OCI-LY7 (cell line): ENCODE measurements at regions not wholly inside any gene's neighbourhood (a gene's known extent, or its start where the extent isn't known, plus 50 kb on each side); places are given as distances from the start of the nearest gene placed in this dataset.
"Not testable (repeated sequence)": the region's sequence is repeated elsewhere in the genome, so short reads cannot be mapped to it uniquely, and the experiment has no call there.

ENCODE experiments used
- BruUV-seq: library from RNA; stranded (reverse); fragments of 400-500 nt; replicated peaks from 2 replicates; lab custom pipeline; 2021; lab: Mats Ljungman, UMichigan
- CTCF ChIA-PET: fragments of 300-600 bp; sonication (Branson Sonifier 250); formaldehyde crosslinking; loops from one replicate; lab custom pipeline; 2022; ENCODE audit warnings: antibody characterized with exemption; ENCODE audit not compliant: unreplicated experiment; lab: Charles Lee
- POLR2A ChIA-PET: fragments of 300-600 bp; sonication (Branson Sonifier 250); formaldehyde crosslinking; loops from one replicate; lab custom pipeline; 2022; ENCODE audit warnings: antibody characterized with exemption; lab: Charles Lee
- DNase-seq: peaks from one replicate; pipeline ENCODE4 v3.0.0-alpha.2; 2015; ENCODE audit warnings: low spot score
- H2AFZ ChIP-seq: fragments of 200-600 bp; sonication (generic), shearing (Covaris generic); 2 replicates; pipeline ENCODE4 v1.6.1; 2014; ENCODE audit warnings: mild to moderate bottlenecking, antibody characterized with exemption, low read length, moderate library complexity
- H3K27ac ChIP-seq: fragments of 200-600 bp; sonication (generic); 2 replicates; pipeline ENCODE4 v1.5.1; 2014; ENCODE audit warnings: mixed run types, low read depth, mild to moderate bottlenecking, moderate library complexity, low read length, inconsistent platforms; ENCODE audit not compliant: poor library complexity, severe bottlenecking
- H3K36me3 ChIP-seq: fragments of 200-600 bp; sonication (generic); 2 replicates; pipeline ENCODE4 v1.6.1; 2014; ENCODE audit warnings: mild to moderate bottlenecking, antibody characterized with exemption, low read length, moderate library complexity, mixed read lengths; ENCODE audit not compliant: insufficient read depth
- H3K4me1 ChIP-seq: fragments of 200-600 bp; sonication (generic); 2 replicates; pipeline ENCODE4 v1.5.1; 2014; ENCODE audit warnings: mild to moderate bottlenecking, low read length; ENCODE audit not compliant: insufficient read depth, poor library complexity, severe bottlenecking
- H3K4me2 ChIP-seq: fragments of 200-600 bp; sonication (generic); 2 replicates; pipeline ENCODE4 v1.6.1; 2014; ENCODE audit warnings: mild to moderate bottlenecking, low read length
- H3K4me3 ChIP-seq: fragments of 200-600 bp; sonication (generic); 2 replicates; pipeline ENCODE4 v1.5.1; 2014; ENCODE audit warnings: mild to moderate bottlenecking, low read depth, low read length; ENCODE audit not compliant: poor library complexity, severe bottlenecking
- H3K79me2 ChIP-seq: fragments of 200-600 bp; sonication (generic); 2 replicates; pipeline ENCODE4 v1.6.1; 2016; ENCODE audit warnings: low read depth, mild to moderate bottlenecking, low read length, moderate library complexity, mixed read lengths; ENCODE audit not compliant: insufficient read depth
- H3K9me2 ChIP-seq: fragments of 200-600 bp; sonication (generic); 2 replicates; pipeline ENCODE4 v1.6.1; 2016; ENCODE audit warnings: mild to moderate bottlenecking, low read length, mixed read lengths; ENCODE audit not compliant: insufficient read depth
- H3K9me3 ChIP-seq: fragments of 200-600 bp; sonication (generic); 2 replicates; pipeline ENCODE4 v1.6.1; 2014; ENCODE audit warnings: mild to moderate bottlenecking, mixed run types, low read length, mixed read lengths
- H4K20me1 ChIP-seq: fragments of 200-600 bp; sonication (generic); 2 replicates; pipeline ENCODE4 v1.6.1; 2014; ENCODE audit warnings: mild to moderate bottlenecking, antibody characterized with exemption, low read length, moderate library complexity, mixed read lengths; ENCODE audit not compliant: insufficient read depth
- CTCF ChIP-seq: fragments of 200-600 bp; sonication (generic); conservative IDR thresholded peaks from 2 replicates; pipeline ENCODE4 v1.5.1; 2014; ENCODE audit warnings: mild to moderate bottlenecking, antibody characterized with exemption, low read length, moderate library complexity, mixed read lengths
- EZH2phosphoT487 ChIP-seq: fragments of 200-600 bp; sonication (generic); IDR thresholded peaks from 2 replicates; pipeline ENCODE4 v1.6.1; 2018; ENCODE audit warnings: low read depth, borderline replicate concordance, mild to moderate bottlenecking, mixed run types, antibody characterized with exemption, low read length, moderate library complexity, mixed read lengths
- intact Hi-C: fragments of 100-400 bp; cut with micrococcal nuclease; formaldehyde crosslinking; loops from one replicate; pipeline ENCODE4 v1.10.0; 2022; ENCODE audit not compliant: unreplicated experiment

- intact Hi-C loops: no loop called here
- CTCF ChIA-PET: no interaction called here
These were observed 61.5 kb downstream of the ADCYAP1 start for GRCh38 chr18:965921-966758.

DNA sequence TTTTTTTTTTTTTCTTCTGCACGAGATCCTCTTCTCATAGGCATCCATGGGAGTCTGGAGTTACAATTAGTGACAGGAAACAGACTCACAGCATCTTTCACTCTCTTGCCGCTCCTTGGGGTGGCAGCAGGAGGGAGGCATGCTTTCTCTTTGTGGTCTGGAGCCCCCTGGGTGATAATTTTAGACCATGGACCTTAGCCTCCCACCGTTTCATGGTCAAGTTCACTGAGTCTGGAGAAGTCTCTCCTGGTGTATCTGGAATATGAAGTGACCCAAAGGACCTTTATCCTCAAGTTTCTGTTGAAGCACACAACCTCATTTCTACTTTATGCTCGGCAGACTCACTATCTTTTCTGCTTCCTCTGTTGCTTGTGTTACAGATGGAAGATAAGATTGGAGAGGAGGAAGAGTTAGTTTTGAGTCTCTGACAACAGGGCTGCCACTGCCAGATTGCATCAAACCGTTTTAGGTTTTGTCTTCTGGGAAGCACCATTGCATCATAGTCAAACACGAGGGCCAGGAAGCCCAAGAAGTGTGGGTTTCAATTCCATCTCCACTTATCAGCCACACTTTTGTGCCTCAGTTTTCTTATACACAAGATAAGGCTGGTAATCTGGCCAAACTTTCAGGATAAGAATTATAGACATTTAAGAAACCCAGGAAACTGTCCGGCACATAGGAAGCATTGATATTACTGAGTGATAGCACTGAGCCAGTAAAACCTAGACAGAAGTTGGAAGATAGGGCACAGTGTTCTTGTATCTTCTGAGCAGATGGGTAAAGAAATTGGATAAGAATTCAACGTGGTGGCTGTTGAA lies 62.3 kb downstream of the ADCYAP1 start:
- no TSS peak for BruUV-seq
- intact Hi-C loops: no loop called here
- H3K4me2 ChIP-seq: no peak overlapping the region
- no peaks in the 10 kb centered on the region for H4K20me1 ChIP-seq
- H3K9me3 ChIP-seq: no peaks in the 10 kb centered on the region
- no peaks in the 10 kb centered on the region for H3K36me3 ChIP-seq
- H2AFZ ChIP-seq: no peak overlapping the region
- no peak for TF ChIP-seq CTCF
- TF ChIP-seq EZH2phosphoT487: no peak
- no peak overlapping the region for H3K27ac ChIP-seq
- H3K79me2 ChIP-seq: no peaks in the 10 kb centered on the region
- POLR2A ChIA-PET: interaction anchor here (0.7 kb wide), 1 partner anchor 183 kb away, joined by 3 read pairs; no protein-coding TSS in a partner anchor
- no peaks in the 10 kb centered on the region for H3K9me2 ChIP-seq
- no peak overlapping the region for H3K4me3 ChIP-seq
- no peaks in the 10 kb centered on the region for H3K4me1 ChIP-seq
- no peak for DNase-seq
- CTCF ChIA-PET: no interaction called here

More at GRCh38 chr18:965921-966758, 61.5 kb downstream of the ADCYAP1 start:
- DNase-seq: no peak
- Histone ChIP-seq H3K79me2 (no peaks in the 10 kb centered on the region), H3K27ac (no peak overlapping the region), H3K9me3 (no peaks in the 10 kb centered on the region), H3K4me3 (no peak overlapping the region), H3K36me3 (no peaks in the 10 kb centered on the region), H2AFZ (no peak overlapping the region), H3K4me1 (no peaks in the 10 kb centered on the region), H3K9me2 (no peaks in the 10 kb centered on the region), H3K4me2 (no peak overlapping the region), H4K20me1 (no peaks in the 10 kb centered on the region)
- BruUV-seq: no TSS peak
- TF ChIP-seq CTCF: no peak
- no peak for TF ChIP-seq EZH2phosphoT487
- POLR2A ChIA-PET: interaction anchor here (0.7 kb wide), 1 partner anchor 184 kb away, joined by 3 read pairs; no protein-coding TSS in a partner anchor

- H2AFZ ChIP-seq, H4K20me1 ChIP-seq, H3K4me3 ChIP-seq, H3K79me2 ChIP-seq, H3K9me2 ChIP-seq, H3K36me3 ChIP-seq, H3K4me1 ChIP-seq, intact Hi-C loops, H3K4me2 ChIP-seq, H3K27ac ChIP-seq, DNase-seq, H3K9me3 ChIP-seq, POLR2A ChIA-PET, CTCF ChIA-PET, BruUV-seq: not testable (repeated sequence)
These were observed 64.2 kb downstream of the ADCYAP1 start for GRCh38 chr18:968910-969309.

DNA sequence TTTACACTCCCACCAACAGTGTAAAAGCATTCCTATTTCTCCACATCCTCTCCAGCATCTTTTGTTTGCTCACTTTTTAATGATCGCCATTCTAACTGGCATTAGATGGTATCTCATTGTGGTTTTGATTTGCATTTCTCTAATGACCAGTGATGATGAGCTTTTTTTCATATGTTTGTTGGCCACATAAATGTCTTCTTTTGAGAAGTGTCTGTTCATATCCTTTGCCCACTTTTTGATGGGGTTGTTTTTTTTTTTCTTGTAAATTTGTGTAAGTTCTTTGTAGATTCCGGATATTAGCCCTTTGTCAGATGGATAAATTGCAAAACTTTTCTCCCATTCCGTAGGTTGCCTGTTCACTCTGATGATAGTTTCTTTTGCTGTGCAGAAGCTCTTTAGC lies 64.6 kb downstream of the ADCYAP1 start:
- H3K9me2 ChIP-seq, intact Hi-C loops, H3K4me1 ChIP-seq, H3K79me2 ChIP-seq, H3K4me3 ChIP-seq, H4K20me1 ChIP-seq, BruUV-seq, DNase-seq, H3K27ac ChIP-seq, H3K9me3 ChIP-seq, POLR2A ChIA-PET, H3K36me3 ChIP-seq, H2AFZ ChIP-seq, CTCF ChIA-PET, H3K4me2 ChIP-seq: not testable (repeated sequence)
